IMR-90 (cell line): ENCODE measurements at regions not wholly inside any gene's neighbourhood (a gene's known extent, or its start where the extent isn't known, plus 50 kb on each side); places are given as distances from the start of the nearest gene placed in this dataset.
"Not testable (repeated sequence)": the region's sequence is repeated elsewhere in the genome, so short reads cannot be mapped to it uniquely, and the experiment has no call there.

Source experiments
- ATAC-seq: fragments of 200-7000 bp; cut with Tn5 transposase; 2 replicates; pipeline ENCODE4 v1.9.1; 2020; ENCODE audit warnings: low read depth, mild to moderate bottlenecking, moderate library complexity
- BruUV-seq: library from RNA; stranded (reverse); fragments of 400-500 nt; replicated peaks from 2 replicates; lab custom pipeline; 2021; lab: Mats Ljungman, UMichigan
- CTCF ChIA-PET: fragments of 300-600 bp; formaldehyde crosslinking; extraction: SDS; loops from one replicate; lab custom pipeline; 2021; ENCODE audit warnings: antibody characterized with exemption; lab: Yijun Ruan, JAX
- POLR2A ChIA-PET: fragments of 300-600 bp; sonication (Branson Sonifier 250); formaldehyde crosslinking; loops from one replicate; lab custom pipeline; 2022; ENCODE audit warnings: antibody characterized with exemption; ENCODE audit not compliant: unreplicated experiment; lab: Charles Lee
- DNase-seq: peaks from one replicate; pipeline ENCODE4 v3.0.0; 2013
- H2AFZ ChIP-seq: replicated peaks from 2 replicates; pipeline ENCODE3; 2013; ENCODE audit warnings: low read length, mild to moderate bottlenecking; ENCODE audit not compliant: poor library complexity
- H2AK5ac ChIP-seq: 2 replicates; pipeline ENCODE4 v1.6.1; 2013; ENCODE audit warnings: low read depth, low read length, inconsistent platforms
- H2AK9ac ChIP-seq: replicated peaks from 2 replicates; pipeline ENCODE3; 2013; ENCODE audit warnings: mild to moderate bottlenecking, low read depth, low read length, moderate library complexity; ENCODE audit not compliant: poor library complexity
- H2BK120ac ChIP-seq: 2 replicates; pipeline ENCODE4 v1.6.1; 2013; ENCODE audit warnings: low read depth, low read length, inconsistent platforms
- H2BK15ac ChIP-seq: 3 replicates; pipeline ENCODE4 v1.6.1; 2013; ENCODE audit warnings: low read depth, low read length, inconsistent platforms
- H2BK20ac ChIP-seq: 2 replicates; pipeline ENCODE4 v1.6.1; 2013; ENCODE audit warnings: low read depth, mild to moderate bottlenecking, inconsistent platforms, low read length, moderate library complexity
- H2BK5ac ChIP-seq: 2 replicates; pipeline ENCODE4 v1.6.1; 2013; ENCODE audit warnings: mild to moderate bottlenecking, low read depth, low read length, inconsistent platforms; ENCODE audit not compliant: poor library complexity, severe bottlenecking
- H3K14ac ChIP-seq: replicated peaks from 2 replicates; pipeline ENCODE4 v1.6.1; 2013; ENCODE audit warnings: low read depth, low read length, inconsistent platforms
- H3K18ac ChIP-seq: 2 replicates; pipeline ENCODE4 v1.6.1; 2013; ENCODE audit warnings: low read depth, low read length, control low read depth
- H3K23ac ChIP-seq: 2 replicates; pipeline ENCODE4 v1.6.1; 2013; ENCODE audit warnings: low read depth, low read length, inconsistent platforms
- H3K27ac ChIP-seq: 2 replicates; pipeline ENCODE4 v1.5.1; 2013; ENCODE audit warnings: mild to moderate bottlenecking, control low read depth, low read length; ENCODE audit not compliant: insufficient read depth
- H3K27me3 ChIP-seq: 2 replicates; pipeline ENCODE4 v1.6.1; 2013; ENCODE audit warnings: low read length; ENCODE audit not compliant: control insufficient read depth, insufficient read depth
- H3K36me3 ChIP-seq: 2 replicates; pipeline ENCODE4 v1.6.1; 2013; ENCODE audit warnings: low read length, mixed read lengths; ENCODE audit not compliant: control insufficient read depth, insufficient read depth
- H3K4ac ChIP-seq: 2 replicates; pipeline ENCODE4 v1.6.1; 2013; ENCODE audit warnings: low read depth, low read length, inconsistent platforms
- H3K4me1 ChIP-seq: 2 replicates; pipeline ENCODE4 v1.6.1; 2013; ENCODE audit warnings: low read length, mixed read lengths; ENCODE audit not compliant: control insufficient read depth, insufficient read depth
- H3K4me2 ChIP-seq: 2 replicates; pipeline ENCODE4 v1.6.1; 2013; ENCODE audit warnings: low read depth, mild to moderate bottlenecking, control low read depth, low read length, moderate library complexity
- H3K4me3 ChIP-seq: 2 replicates; pipeline ENCODE4 v1.5.1; 2013; ENCODE audit warnings: low read depth, mild to moderate bottlenecking, control low read depth, low read length, moderate library complexity; ENCODE audit not compliant: insufficient read depth
- H3K56ac ChIP-seq: 2 replicates; pipeline ENCODE4 v1.6.1; 2013; ENCODE audit warnings: low read length, inconsistent platforms; ENCODE audit not compliant: insufficient read depth; ENCODE audit errors: extremely low read depth
- H3K79me1 ChIP-seq, 2 experiments: 2 replicates each; pipeline ENCODE4 v1.6.1; 2013; ENCODE audit warnings: low read length in 2 of 2, inconsistent platforms in 1 of 2, low read depth in 1 of 2
- H3K9ac ChIP-seq: 2 replicates; pipeline ENCODE4 v1.6.1; 2013; ENCODE audit warnings: low read depth, low read length, control low read depth
- H3K9me1 ChIP-seq: 2 replicates; pipeline ENCODE4 v1.6.1; 2013; ENCODE audit warnings: low read length, inconsistent platforms; ENCODE audit not compliant: insufficient read depth
- H3K9me3 ChIP-seq: 2 replicates; pipeline ENCODE4 v1.6.1; 2013; ENCODE audit warnings: low read length; ENCODE audit not compliant: control insufficient read depth, insufficient read depth
- H4K20me1 ChIP-seq: 2 replicates; pipeline ENCODE4 v1.6.1; 2013; ENCODE audit warnings: low read length, inconsistent platforms; ENCODE audit not compliant: insufficient read depth
- H4K5ac ChIP-seq: 2 replicates; pipeline ENCODE4 v1.6.1; 2013; ENCODE audit warnings: mild to moderate bottlenecking, low read depth, low read length, control low read depth
- H4K8ac ChIP-seq, 2 experiments: 2 replicates each; pipeline ENCODE4 v1.6.1; 2013; ENCODE audit warnings: low read depth in 2 of 2, low read length in 2 of 2, control low read depth in 1 of 2, inconsistent platforms in 1 of 2
- H4K91ac ChIP-seq: 2 replicates; pipeline ENCODE4 v1.6.1; 2013; ENCODE audit warnings: low read depth, low read length, inconsistent platforms; ENCODE audit not compliant: insufficient read depth
- BHLHE40 ChIP-seq: fragments of 150-350 bp; IDR thresholded peaks from 2 replicates; pipeline ENCODE4 v1.6.1; 2016; ENCODE audit warnings: mild to moderate bottlenecking, low read depth, low read length
- CHD1 ChIP-seq: IDR thresholded peaks from 2 replicates; pipeline ENCODE4 v1.6.1; 2012; ENCODE audit warnings: low read depth, low read length, improper control_type of control experiment
- RCOR1 ChIP-seq: IDR thresholded peaks from 2 replicates; pipeline ENCODE4 v1.6.1; 2012; ENCODE audit warnings: mild to moderate bottlenecking, low read length, improper control_type of control experiment; ENCODE audit not compliant: insufficient replicate concordance
- WGBS, 2 experiments: methylation state at CpG; one replicate each; pipeline versions ENCODE4 v1.1.5 to v1.1.7; 2013; ENCODE audit warnings: missing lambda C conversion rate in 2 of 2; ENCODE audit not compliant: insufficient read length in 1 of 2; ENCODE audit errors: extremely low coverage in 2 of 2; 5-methylcytosine and 5-hydroxymethylcytosine counted together
- dilution Hi-C: fragments of 300-500 bp; cut with HindIII; formaldehyde crosslinking; loops from one replicate; pipeline ENCODE4 v1.14.3; 2018; ENCODE audit warnings: low sequenced_read_pairs; ENCODE audit not compliant: unreplicated experiment
- in situ Hi-C: fragments of 300-500 bp; cut with MboI; formaldehyde crosslinking; loops from 3 replicates; pipeline ENCODE4 v1.14.3; 2019; ENCODE audit warnings: low sequenced_read_pairs, inconsistent platforms, mixed read lengths
- intact Hi-C: fragments of 100-400 bp; cut with micrococcal nuclease; formaldehyde crosslinking; loops from 2 replicates; pipeline ENCODE4 v1.10.0; 2022
- TF ChIP-seq, protein P1 (sequence below): conservative IDR thresholded peaks from 2 replicates; pipeline ENCODE4 v1.5.1; 2012; ENCODE audit warnings: mild to moderate bottlenecking, low read depth, low read length, improper control_type of control experiment

DNA sequence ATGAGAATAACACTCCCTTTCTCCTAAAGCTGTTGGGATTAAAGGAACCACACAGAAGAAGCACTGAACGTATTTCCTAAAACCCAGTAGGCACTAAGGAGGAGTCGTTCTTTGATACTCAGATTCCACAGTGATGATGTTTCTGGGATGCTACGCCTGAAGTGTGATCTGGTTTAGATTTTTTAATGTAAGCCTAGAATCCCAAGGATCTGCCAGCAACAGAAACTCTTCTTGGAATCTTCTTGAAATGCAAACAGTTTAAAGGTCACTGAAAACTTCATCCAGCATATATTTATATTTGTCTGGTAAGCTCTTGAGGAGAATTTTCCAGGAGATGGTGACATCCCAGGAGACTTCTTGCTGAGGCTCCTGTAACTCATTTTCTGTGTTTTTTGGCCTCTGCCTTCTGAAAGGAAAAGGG is 247.6 kb upstream of the TRIB2 start:
- no peak overlapping the region for H2BK15ac ChIP-seq
- H2BK20ac ChIP-seq = no peak overlapping the region
- H4K91ac ChIP-seq = no peak overlapping the region
- H4K8ac ChIP-seq = no peak overlapping the region
- H3K27me3 ChIP-seq = no peaks in the 10 kb centered on the region
- H2AK9ac ChIP-seq = no peak overlapping the region
- ChIA-PET POLR2A (no interaction called here), CTCF (no interaction called here)
- no peak overlapping the region for H2AK5ac ChIP-seq
- H3K79me1 ChIP-seq = no peaks in the 10 kb centered on the region
- no peak overlapping the region for H3K14ac ChIP-seq
- ATAC-seq (peak; percentile 93), DNase-seq (peak; percentile 52)
- H3K23ac ChIP-seq = no peak overlapping the region
- no peaks in the 10 kb centered on the region for H3K9me1 ChIP-seq
- no peak overlapping the region for H2AFZ ChIP-seq
- no peak overlapping the region for H3K56ac ChIP-seq
- peaks cover 9% of the 10 kb centered on the region for H3K4me1 ChIP-seq
- no peak for TF ChIP-seq RCOR1
- TF ChIP-seq, protein P1, sequence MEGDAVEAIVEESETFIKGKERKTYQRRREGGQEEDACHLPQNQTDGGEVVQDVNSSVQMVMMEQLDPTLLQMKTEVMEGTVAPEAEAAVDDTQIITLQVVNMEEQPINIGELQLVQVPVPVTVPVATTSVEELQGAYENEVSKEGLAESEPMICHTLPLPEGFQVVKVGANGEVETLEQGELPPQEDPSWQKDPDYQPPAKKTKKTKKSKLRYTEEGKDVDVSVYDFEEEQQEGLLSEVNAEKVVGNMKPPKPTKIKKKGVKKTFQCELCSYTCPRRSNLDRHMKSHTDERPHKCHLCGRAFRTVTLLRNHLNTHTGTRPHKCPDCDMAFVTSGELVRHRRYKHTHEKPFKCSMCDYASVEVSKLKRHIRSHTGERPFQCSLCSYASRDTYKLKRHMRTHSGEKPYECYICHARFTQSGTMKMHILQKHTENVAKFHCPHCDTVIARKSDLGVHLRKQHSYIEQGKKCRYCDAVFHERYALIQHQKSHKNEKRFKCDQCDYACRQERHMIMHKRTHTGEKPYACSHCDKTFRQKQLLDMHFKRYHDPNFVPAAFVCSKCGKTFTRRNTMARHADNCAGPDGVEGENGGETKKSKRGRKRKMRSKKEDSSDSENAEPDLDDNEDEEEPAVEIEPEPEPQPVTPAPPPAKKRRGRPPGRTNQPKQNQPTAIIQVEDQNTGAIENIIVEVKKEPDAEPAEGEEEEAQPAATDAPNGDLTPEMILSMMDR = no peak
- TF ChIP-seq BHLHE40 = no peak
- no peak for TF ChIP-seq CHD1
- H3K36me3 ChIP-seq = no peaks in the 10 kb centered on the region
- no peak overlapping the region for H3K4ac ChIP-seq
- no peaks in the 10 kb centered on the region for H3K9me3 ChIP-seq
- intact Hi-C loops = no loop called here
- dilution Hi-C loops = no loop called here
- H4K5ac ChIP-seq = no peak overlapping the region
- no peak overlapping the region for H2BK120ac ChIP-seq
- WGBS, 2 experiments = no CpG with 5 or more reads among the region's 3 CpGs
- H3K9ac ChIP-seq = no peak overlapping the region
- H3K4me3 ChIP-seq = no peak overlapping the region
- BruUV-seq = no TSS peak
- peak overlapping the region; percentile 13; the same call in 1 of the 2 replicates for H3K18ac ChIP-seq
- in situ Hi-C loops = no loop called here
- peak overlapping the region; percentile 1; the same call in 1 of the 2 replicates for H3K27ac ChIP-seq
- peak overlapping the region; percentile 79 for H2BK5ac ChIP-seq
- H4K20me1 ChIP-seq = no peaks in the 10 kb centered on the region
- 0 out of 2 replicates have a peak overlapping the region, but pooled peaks have one; percentile 2 for H3K4me2 ChIP-seq

DNA sequence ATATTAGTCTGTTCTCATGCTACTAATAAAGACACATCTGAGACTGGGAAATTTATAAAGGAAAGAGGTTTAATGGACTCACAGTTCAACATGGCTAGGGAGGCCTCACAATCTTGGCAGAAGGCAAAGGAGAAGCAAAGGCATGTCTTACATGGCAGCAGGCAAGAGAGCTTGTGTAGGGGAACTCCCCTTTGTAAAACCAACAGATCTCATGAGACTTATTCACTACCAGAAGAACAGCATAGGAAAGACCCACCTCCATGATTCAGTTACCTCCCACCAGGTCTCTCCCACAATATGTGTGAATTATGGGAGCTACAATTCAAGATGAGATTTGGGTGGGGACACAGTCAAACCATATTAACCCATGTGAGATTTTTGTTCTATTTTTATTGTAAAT is 244.5 kb upstream of the TRIB2 start:
- in situ Hi-C loops = not testable (repeated sequence)

More for the DNA sequence above, 244.5 kb upstream of the TRIB2 start:
- H2AK5ac ChIP-seq, BruUV-seq, H3K9me1 ChIP-seq, H3K23ac ChIP-seq, H3K36me3 ChIP-seq, intact Hi-C loops, H2AK9ac ChIP-seq, H3K18ac ChIP-seq, H3K27me3 ChIP-seq, H4K91ac ChIP-seq, H2BK20ac ChIP-seq, H4K20me1 ChIP-seq, H2BK120ac ChIP-seq, H3K4me3 ChIP-seq, POLR2A ChIA-PET, H3K56ac ChIP-seq, dilution Hi-C loops, H4K5ac ChIP-seq, H3K4me2 ChIP-seq, H2BK15ac ChIP-seq, H3K14ac ChIP-seq, H3K9ac ChIP-seq, H2AFZ ChIP-seq, H3K9me3 ChIP-seq, H3K79me1 ChIP-seq, H3K4me1 ChIP-seq, ATAC-seq, H3K4ac ChIP-seq, H4K8ac ChIP-seq, H2BK5ac ChIP-seq, DNase-seq, H3K27ac ChIP-seq: not testable (repeated sequence)
- CTCF ChIA-PET = interaction anchor here (1.2 kb wide), 1 partner anchor 185 kb away, joined by 4 read pairs; no protein-coding TSS in a partner anchor
